CD1c-positive myeloid dendritic cell (primary cell): ENCODE measurements at regions not wholly inside any gene's neighbourhood (a gene's known extent, or its start where the extent isn't known, plus 50 kb on each side); places are given as distances from the start of the nearest gene placed in this dataset.
"Not testable (repeated sequence)": the region's sequence is repeated elsewhere in the genome, so short reads cannot be mapped to it uniquely, and the experiment has no call there.

Experiments
- DNase-seq: peaks from one replicate; pipeline ENCODE4 v3.0.0-alpha.2; 2016; ENCODE audit errors: extremely low spot score

DNA sequence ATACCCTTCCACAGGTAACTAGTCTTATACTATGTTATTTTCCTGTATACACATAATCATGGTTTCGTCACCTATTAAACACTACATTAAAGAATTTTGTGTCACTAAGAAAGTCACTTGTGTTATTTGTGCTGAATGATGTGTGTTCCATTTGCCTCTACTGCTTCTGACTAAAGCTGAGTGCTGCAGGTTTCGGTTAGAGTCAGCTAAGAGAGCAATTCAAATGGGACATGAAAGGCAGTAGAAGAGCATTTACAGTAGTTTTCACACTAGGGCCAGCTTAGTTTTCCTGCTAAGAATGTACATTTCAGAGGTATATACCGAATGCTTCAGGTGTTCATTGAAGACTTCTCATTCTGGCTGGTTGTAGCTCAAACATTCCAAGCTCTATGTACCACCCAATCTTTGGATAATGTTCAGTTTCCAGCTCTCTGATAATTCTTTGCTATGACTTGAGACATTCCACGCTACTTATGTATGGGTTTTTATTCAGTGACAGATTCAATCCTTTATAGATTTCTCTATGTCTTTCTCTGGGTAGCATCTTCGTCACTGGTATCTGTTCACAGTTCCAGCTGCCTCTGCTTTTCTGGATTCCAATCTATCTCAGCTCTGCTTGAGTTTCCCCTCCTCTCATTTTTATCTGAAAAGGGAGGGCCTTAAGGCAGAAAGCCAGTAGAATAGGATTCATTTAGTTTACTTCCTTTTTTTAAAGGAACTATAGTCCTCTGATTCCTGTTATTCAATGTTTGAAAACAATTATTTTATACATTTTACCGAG is 164.4 kb downstream of the CXXC4 start:
- no peak for DNase-seq

DNA sequence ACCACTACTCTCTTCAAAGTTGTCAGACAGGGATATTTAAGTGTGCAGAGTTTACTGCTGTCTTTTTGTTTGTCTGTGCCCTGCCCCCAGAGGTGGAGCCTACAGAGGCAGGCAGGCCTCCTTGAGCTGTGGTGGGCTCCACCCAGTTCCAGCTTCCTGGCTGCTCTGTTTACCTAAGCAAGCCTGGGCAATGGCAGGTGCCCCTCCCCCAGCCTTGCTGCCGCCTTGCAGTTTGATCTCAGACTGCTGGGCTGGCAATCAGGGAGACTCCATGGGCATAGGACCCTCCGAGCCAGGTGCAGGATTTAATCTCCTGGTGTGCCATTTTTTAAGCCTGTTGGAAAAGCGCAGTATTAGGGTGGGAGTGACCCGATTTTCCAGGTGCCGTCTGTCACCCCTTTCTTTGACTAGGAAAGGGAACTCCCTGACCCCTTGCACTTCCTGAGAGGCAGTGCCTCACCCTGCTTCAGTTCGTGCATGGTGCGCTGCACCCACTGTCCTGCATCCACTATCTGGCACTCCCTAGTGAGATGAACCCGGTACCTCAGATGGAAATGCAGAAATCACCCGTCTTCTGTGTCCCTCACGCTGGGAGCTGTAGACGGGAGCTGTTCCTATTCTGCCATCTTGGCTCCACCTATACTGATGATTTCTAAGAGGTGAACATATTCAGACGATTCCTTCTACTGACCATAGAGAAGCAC is 167.6 kb downstream of the CXXC4 start:
- DNase-seq, result not testable (repeated sequence)

- no peak for DNase-seq
Measured at GRCh38 chr4:104302731-104303130, 192.0 kb downstream of the CXXC4 start.

DNA sequence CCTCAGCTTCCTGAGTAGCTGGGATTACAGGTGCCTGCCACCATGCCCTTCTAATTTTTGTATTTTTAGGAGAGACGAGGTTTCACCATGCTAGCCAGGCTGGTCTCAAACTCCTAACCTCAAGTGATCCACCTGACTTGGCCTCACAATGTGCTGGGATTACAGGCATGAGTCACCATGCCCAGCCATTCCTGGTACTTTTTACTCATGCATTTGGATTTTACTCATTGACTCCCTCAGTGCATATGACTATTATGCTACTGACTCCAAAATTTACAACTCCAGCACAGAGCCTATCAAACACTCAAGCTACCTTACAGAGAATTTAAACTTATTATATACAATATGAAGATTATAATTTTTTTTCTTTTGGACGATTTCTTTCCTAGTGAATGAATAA is 199.9 kb downstream of the CXXC4 start:
- no peak for DNase-seq

DNA sequence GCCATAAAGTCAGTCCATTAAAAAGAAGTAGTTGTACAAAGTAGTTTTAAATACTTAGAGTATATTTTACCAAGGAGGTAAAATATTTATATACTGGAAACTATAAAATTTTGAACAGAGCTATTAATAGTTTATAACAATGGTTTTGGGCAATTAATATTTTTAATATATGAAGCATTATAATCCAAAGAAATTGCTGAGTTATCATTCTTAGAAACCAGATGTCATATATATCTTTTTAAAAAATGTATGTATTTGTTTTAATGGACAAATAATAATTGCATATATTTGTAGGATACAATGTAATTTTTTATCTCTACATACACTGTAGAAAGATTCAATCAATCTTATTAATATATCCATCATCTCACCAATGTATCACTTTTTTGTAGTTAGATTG is 207.8 kb downstream of the CXXC4 start:
- no peak for DNase-seq

GRCh38 chr4:104283303-104283702 is 211.4 kb downstream of the CXXC4 start:
- DNase-seq, result no peak

- DNase-seq, result no peak
Measured at GRCh38 chr4:104279744-104280143, 214.9 kb downstream of the CXXC4 start.

GRCh38 chr4:104272966-104273365 is 221.7 kb downstream of the CXXC4 start:
- no peak for DNase-seq

DNA sequence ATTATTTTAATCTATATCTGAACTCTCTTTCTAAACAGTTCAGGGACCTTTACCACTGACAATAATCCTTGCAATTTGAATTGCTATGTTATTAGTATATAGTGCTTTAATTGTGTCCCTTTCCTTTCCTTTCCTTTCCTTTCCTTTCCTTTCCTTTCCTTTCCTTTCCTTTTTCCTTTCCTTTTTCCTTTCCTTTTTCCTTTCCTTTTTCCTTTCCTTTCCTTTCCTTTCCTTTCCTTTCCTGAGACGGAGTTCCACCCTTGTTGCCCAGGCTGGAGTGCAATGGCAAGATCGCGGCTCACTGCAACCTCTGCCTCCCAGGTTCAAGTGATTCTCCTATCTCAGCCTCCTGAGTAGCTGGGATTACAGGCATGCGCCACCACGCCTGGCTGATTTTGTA is 225.1 kb downstream of the CXXC4 start:
- not testable (repeated sequence) for DNase-seq

- no peak for DNase-seq
Measured at GRCh38 chr4:104263100-104263499, 231.6 kb downstream of the CXXC4 start.

- no peak for DNase-seq
Measured at GRCh38 chr4:104262678-104263077, 232.0 kb downstream of the CXXC4 start.

DNA sequence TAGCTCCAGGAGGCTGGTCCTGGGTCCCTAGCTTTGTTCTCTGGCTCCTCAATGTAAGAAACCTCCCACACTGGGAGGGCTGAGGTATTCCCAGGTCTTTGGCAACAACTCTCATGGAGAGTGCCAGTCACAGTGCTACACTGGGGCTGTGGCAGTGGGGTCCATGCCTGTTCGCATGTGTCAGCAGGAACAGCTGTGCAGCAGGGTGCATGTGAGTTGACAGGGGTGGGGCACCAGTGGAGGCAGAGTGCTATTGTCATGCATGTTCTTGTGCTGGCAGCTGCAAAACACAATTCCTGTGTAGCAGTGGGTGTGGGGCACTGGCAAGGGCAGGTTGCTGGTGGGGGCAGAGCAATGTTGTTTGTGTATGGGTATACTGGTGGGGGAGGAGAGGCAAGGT is 246.0 kb downstream of the CXXC4 start:
- no peak for DNase-seq

- DNase-seq, result no peak
Measured at GRCh38 chr4:104235967-104236366, 258.7 kb downstream of the CXXC4 start.

GRCh38 chr4:104217526-104217925 is 277.2 kb downstream of the CXXC4 start:
- DNase-seq, result no peak

DNA sequence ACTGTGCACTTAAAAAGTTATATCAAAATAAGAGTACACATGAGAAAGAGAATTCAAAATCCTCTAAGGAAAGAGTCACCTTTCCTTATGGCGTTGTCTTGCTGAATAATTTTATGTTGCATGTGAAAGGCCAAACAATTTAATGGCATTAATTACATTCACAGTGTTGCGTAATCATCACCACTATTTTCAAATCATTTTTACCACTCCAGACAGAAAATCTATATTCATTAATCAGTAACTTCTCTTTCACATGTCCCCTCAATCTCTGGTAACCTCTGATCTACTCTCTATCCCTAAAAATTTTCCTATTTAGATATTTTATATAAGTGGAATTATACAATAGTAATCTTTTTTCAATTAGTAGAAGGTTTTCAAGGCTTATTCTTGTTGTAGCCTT is 283.0 kb downstream of the CXXC4 start:
- DNase-seq, result no peak

DNA sequence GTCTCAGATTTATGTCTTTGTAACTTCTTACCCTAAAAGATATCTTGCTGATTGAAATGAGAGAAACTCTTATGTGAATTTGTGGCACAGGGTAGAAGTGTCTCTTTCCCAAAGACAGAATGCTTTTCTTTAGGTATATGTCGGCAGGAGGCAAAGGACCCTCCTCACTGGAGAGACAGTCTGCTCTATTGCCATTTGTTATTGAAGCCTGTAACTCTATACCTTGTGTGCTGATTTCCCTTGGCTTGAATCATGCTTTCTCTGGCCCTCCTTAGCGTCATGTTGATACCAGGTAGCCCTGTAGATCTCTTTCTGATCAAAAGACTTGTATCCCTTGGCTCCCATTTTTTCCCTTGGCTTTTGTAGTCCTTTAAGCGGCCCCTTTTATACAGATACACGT is 284.3 kb downstream of the CXXC4 start:
- DNase-seq, result no peak

DNA sequence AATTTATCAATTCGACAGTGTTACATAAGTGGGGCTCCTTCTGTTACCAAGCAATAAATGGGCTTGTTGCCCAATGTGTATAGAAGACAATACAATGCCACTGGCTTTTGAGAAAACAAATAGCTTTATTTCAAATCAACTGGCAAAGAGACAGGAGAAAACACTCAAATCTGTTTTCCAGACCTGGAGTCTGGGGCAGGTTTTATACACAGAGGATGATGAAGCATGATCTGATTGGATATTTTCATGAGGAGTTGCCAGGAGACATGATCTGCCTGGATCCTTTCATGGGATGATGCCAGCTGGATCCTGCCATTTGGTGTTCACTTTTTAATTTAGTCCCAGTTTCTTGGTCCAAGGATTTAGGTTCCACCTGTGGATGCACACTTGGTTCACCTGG is 287.9 kb downstream of the CXXC4 start:
- DNase-seq, result no peak

- DNase-seq, result no peak
Measured at GRCh38 chr4:104205116-104205515, 289.6 kb downstream of the CXXC4 start.

DNA sequence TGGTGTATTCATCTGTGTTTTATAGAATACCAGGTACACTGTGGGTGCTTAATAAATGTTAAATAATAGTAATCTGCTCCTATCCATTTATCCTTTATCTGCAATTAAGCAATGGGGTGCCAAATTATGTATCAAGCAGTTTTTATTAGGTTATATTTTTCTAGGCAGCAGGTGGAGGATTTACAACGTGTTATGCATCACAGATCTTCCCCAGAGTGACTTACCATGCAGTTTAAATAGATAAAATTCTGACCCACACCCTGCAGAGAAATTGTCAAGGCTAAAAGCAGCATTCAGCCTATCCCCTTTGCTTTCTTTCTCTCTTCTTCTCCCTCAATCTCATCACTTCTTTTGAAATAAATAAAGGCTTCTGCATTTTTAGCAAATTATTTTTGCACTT is 306.4 kb downstream of the CXXC4 start:
- no peak for DNase-seq

DNA sequence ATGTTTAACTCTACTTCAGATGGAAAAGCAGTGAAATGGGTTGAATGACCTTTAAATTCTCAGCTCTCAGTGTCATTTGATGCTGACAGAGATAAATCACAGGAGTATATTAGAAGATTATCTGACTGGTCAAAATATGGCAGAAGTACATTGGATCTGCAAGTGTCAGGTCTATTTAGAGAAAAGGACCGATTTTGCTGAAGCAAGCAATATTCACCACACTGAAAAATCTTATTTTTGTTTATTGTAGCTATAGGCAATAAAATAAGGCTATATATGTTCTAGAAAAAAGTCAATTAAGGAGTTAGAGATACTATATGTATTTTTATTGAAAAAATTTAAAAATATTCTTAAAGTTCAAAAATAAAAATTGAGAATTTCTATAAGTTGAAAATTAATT is 325.3 kb downstream of the CXXC4 start:
- DNase-seq, result no peak

DNA sequence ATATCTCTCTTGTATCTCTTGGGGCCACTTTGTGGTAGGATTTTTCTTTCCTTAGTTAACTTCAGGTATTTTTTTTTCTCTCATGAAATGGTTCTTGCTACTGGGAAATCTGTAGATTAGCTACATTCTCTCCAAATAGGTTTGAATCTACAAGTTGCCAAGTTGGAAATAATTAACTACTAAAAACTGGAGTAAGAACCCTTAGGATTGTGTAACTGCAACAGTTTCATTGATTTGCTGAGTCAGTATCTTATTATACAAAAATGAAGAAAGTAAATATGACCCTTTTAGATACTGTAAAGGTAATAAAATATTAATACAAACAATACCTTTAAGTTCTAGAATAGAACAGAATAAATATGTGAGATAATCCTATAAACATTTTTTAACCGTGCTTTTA is 327.9 kb downstream of the CXXC4 start:
- DNase-seq, result no peak

GRCh38 chr4:104163820-104164219 is 330.9 kb downstream of the CXXC4 start:
- DNase-seq, result no peak

DNA sequence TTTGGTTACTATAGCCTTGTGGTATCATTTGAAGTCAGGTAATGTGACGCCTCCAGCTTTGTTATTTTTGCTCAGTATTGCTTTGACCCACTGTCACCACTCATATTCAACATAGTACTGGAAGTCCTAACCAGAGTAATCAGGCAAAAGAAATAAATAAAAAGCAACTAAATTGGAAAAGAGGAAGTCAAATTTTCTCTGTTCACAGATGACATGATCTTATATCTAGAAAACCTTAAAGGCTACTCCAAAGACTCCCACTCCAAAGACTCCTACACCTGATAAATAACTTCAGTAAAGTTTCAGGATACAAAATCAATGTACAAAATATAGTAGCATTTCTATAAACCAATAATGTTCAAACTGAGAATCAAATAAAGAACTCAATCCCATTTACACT is 348.6 kb downstream of the CXXC4 start:
- no peak for DNase-seq

DNA sequence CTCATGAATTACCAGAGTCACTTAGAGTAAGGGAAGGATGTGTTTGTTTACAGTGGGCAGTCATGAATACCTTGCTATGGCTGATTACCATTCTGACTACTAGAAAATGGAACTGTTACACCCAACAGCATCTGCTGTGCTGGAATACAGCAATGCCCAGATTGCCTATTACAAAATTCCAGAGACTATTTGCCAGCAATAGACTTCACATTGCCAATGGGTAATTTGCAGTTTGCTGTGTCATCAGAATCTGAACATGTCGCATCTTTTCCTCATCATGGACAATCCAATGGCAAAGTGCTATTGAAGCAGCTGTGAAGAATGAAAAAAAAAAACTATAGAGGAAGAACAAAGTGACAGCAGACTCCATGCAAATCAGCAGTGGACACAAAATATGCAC is 356.6 kb downstream of the CXXC4 start:
- no peak for DNase-seq
